Mucosa of gallbladder (tissue), 1 donor: ENCODE measurements at regions not wholly inside any gene's neighbourhood (a gene's known extent, or its start where the extent isn't known, plus 50 kb on each side); places are given as distances from the start of the nearest gene placed in this dataset.

Source experiments
- DNase-seq: peaks from one replicate; pipeline ENCODE4 v3.0.0-alpha.2; 2020; ENCODE audit warnings: low spot score
- donor health status: DM: no; HTN: no; CAD: no.

- DNase-seq, result no peak
Observed at GRCh38 chr12:19572920-19573558, 133.7 kb downstream of the AEBP2 start.

GRCh38 chr12:19573866-19574265 is 134.6 kb downstream of the AEBP2 start:
- DNase-seq, result no peak

GRCh38 chr12:19574601-19575000 is 135.3 kb downstream of the AEBP2 start:
- DNase-seq, result no peak

GRCh38 chr12:19575337-19576243 is 136.3 kb downstream of the AEBP2 start:
- DNase-seq, result peak; percentile 43

GRCh38 chr12:19576506-19577280 is 137.4 kb downstream of the AEBP2 start:
- DNase-seq, result no peak

- DNase-seq, result no peak
Observed at GRCh38 chr12:19577281-19577530, 137.9 kb downstream of the AEBP2 start.

GRCh38 chr12:19584732-19585131 is 145.4 kb downstream of the AEBP2 start:
- no peak for DNase-seq

- DNase-seq, result no peak
Observed at GRCh38 chr12:19588951-19589350, 149.7 kb downstream of the AEBP2 start.

GRCh38 chr12:19591951-19592350 is 152.7 kb downstream of the AEBP2 start:
- DNase-seq, result no peak

GRCh38 chr12:19596434-19597166 is 157.3 kb downstream of the AEBP2 start:
- no peak for DNase-seq

- no peak for DNase-seq
Observed at GRCh38 chr12:19597167-19598026, 158.1 kb downstream of the AEBP2 start.

GRCh38 chr12:19605720-19606119 is 166.4 kb downstream of the AEBP2 start:
- DNase-seq, result no peak

- DNase-seq, result no peak
Observed at GRCh38 chr12:19608039-19608438, 168.7 kb downstream of the AEBP2 start.

GRCh38 chr12:19613051-19613535 is 173.8 kb downstream of the AEBP2 start:
- DNase-seq, result no peak

GRCh38 chr12:19614601-19615383 is 175.5 kb downstream of the AEBP2 start:
- DNase-seq, result no peak

GRCh38 chr12:19615384-19615725 is 176.1 kb downstream of the AEBP2 start:
- DNase-seq, result no peak

- DNase-seq, result no peak
Observed at GRCh38 chr12:19616781-19617180, 177.5 kb downstream of the AEBP2 start.

GRCh38 chr12:19620222-19620621 is 180.9 kb downstream of the AEBP2 start:
- peak; percentile 36 for DNase-seq

GRCh38 chr12:19623751-19624399 is 184.6 kb downstream of the AEBP2 start:
- no peak for DNase-seq

GRCh38 chr12:19624491-19624890 is 185.2 kb downstream of the AEBP2 start:
- no peak for DNase-seq
